ENCODE measurements at regions not wholly inside any gene's neighbourhood (a gene's known extent, or its start where the extent isn't known, plus 50 kb on each side); places are given as distances from the start of the nearest gene placed in this dataset.

DNA sequence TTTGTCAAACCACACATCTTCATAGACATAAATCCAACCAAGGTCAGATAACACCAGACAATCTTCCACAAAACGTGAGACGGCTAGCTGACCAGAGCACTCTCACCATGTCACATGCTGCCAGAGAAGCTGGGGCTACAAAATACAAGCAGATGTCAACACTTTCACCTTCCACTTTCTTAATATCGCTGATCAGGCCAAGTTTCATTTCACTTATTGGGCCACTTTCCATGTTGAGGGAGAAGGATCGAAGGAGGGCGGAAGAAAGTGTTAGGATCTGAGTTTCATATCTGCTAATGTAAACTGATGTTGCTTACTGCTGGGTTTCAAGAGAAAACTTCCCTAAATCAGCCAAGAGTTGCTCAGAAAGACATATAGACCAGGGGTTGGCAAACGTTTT is 177.0 kb upstream of the PRDM1 start:
- no peak for DNase-seq (ENCODE audit: low read depth)

GRCh38 chr6:105907991-105908390 is 178.1 kb upstream of the PRDM1 start:
- no peak for DNase-seq (ENCODE audit: low read depth)

- no peak for DNase-seq (ENCODE audit: low read depth)
Observed at GRCh38 chr6:105907301-105907700, 178.8 kb upstream of the PRDM1 start.

DNA sequence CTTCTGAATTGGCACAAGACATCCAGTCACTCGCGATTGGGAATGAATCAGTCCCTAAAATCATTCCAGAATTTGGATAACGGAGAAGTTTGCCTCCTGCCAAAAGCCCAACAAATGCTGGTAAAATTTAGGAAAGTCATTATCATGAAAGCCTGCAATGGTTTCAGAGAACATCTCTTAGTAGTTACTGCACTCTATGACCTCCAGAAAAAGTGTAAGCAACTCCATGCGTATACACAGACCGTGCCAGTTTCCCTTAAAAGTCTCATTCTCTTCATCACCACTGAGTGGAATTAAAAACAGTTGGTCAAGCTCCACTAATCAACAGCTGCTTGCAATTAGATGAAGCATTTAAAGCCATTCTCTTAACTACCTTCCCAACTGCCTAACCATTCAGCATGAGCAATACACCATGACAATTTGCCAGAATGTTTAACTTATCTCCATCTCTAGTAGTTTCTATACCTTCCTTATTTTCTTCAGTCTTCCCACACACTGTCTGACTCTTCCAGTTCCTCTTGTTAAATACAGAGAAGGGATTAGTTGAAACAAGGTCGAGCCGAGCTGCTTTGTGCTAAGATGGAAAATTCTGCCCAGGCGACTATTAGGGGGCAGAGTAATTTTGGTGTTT is 183.6 kb upstream of the PRDM1 start:
- DNase-seq (ENCODE audit: low read depth), result peak; percentile 26

- DNase-seq (ENCODE audit: low read depth), result no peak
Observed at GRCh38 chr6:105901583-105901982, 184.6 kb upstream of the PRDM1 start.

DNA sequence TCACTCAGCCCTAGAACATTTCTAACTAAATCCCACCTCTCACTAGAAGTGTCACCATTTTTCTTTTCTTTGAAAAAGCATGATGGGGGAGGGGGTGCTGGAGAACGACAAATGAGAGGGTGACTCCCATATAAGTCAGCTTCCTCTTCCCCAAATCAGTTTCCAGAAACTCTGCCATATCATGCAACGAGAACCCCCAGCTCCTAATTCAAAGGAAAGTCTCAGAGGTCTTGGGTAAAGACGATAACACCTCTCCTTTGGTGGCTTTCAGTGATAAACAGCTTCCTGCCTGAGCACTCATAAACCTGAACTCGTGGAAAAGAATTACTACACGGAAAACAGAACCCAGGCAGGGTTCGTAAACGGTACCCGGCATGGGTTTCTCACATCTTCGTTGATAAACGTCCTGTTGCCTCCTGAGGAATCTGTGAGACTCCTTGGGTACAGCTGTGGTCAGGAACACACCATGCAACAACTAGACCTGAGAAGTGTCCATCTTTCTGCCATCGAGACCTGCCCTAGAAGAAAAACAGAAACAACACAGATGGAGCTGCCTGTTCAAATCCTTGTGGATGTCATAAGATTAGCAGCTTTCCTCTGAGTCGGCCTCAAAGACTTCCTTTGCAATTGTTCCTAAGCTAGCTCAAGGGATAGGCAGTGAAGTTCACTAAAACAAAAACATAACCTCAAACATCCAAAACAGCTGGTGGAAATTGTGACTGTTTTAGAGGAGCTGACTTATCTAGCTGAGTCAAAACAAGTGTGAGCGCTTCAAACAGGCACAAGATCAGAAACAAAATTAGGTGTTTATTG is 185.8 kb upstream of the PRDM1 start:
- peak; percentile 65 for DNase-seq (ENCODE audit: low read depth)

- DNase-seq (ENCODE audit: low read depth), result peak; percentile 94
Observed at GRCh38 chr6:105898286-105898685, 187.8 kb upstream of the PRDM1 start.

- no peak for DNase-seq (ENCODE audit: low read depth)
Observed at GRCh38 chr6:105897131-105897530, 189.0 kb upstream of the PRDM1 start.

DNA sequence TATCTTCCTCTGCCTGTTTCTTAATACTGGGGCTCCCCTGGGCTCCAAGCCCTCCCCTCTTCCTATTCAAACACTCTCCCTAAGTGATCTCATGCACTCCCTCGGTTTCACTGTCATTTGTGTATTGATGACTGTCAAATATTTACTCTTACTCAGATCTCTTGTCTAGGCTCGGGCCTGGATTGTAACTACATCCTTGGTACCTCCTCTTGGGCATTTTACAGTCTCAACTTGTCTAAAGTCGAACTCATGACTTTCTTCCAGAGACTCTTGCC is 189.4 kb upstream of the PRDM1 start:
- DNase-seq (ENCODE audit: low read depth), result no peak

GRCh38 chr6:105896052-105896820 is 189.9 kb upstream of the PRDM1 start:
- DNase-seq (ENCODE audit: low read depth), result no peak

GRCh38 chr6:105894556-105894955 is 191.6 kb upstream of the PRDM1 start:
- no peak for DNase-seq (ENCODE audit: low read depth)

GRCh38 chr6:105893741-105894140 is 192.4 kb upstream of the PRDM1 start:
- DNase-seq (ENCODE audit: low read depth), result no peak

GRCh38 chr6:105892577-105893262 is 193.4 kb upstream of the PRDM1 start:
- peak; percentile 59 for DNase-seq (ENCODE audit: low read depth)

DNA sequence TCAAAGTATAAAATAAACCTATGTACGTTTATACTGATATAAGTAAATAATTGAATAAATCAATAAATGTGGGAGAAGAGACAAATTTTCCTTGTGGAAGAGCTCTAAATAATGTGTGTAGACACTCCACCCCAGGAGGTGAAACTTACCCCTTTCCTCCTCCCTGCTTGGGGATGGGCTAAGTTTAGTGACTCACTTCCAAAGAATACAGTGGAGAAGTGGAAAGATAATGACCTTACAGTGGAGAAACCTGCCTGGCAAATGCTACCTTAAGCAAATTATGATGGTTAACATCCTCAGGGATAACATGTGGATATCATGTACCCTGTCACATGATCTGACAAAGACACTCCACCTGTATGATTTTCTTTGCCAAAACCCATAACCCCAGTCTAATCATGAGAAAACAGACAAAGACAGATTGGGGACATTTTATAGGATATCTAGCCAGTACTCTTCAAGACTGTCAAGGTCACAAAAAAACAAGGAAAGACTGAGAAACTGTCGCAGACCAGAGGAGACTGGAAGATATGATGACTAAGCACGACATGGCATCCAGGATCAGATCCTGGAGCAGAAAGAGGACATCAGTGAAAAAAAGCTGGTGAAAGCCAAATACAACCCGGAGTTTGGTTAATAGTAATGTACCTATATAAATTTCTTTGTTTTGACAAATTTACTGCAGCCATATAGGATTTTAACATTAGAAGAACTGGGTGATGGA is 195.5 kb upstream of the PRDM1 start:
- peak; percentile 61 for DNase-seq (ENCODE audit: low read depth)

- no peak for DNase-seq (ENCODE audit: low read depth)
Observed at GRCh38 chr6:105889902-105890301, 196.2 kb upstream of the PRDM1 start.

- DNase-seq (ENCODE audit: low read depth), result no peak
Observed at GRCh38 chr6:105886814-105887544, 199.2 kb upstream of the PRDM1 start.

- no peak for DNase-seq (ENCODE audit: low read depth)
Observed at GRCh38 chr6:105886066-105886813, 199.9 kb upstream of the PRDM1 start.

GRCh38 chr6:105884426-105884825 is 201.7 kb upstream of the PRDM1 start:
- no peak for DNase-seq (ENCODE audit: low read depth)

GRCh38 chr6:105884011-105884410 is 202.1 kb upstream of the PRDM1 start:
- no peak for DNase-seq (ENCODE audit: low read depth)

GRCh38 chr6:105882828-105883227 is 203.3 kb upstream of the PRDM1 start:
- DNase-seq (ENCODE audit: low read depth), result no peak
